DMS114 treated with DMSO at 0.1 percent for 48 hours (cell line): ENCODE measurements at regions not wholly inside any gene's neighbourhood (a gene's known extent, or its start where the extent isn't known, plus 50 kb on each side); places are given as distances from the start of the nearest gene placed in this dataset.
A peak's percentile ranks its signal among the peaks of the same experiment; 100 is the strongest.

ENCODE experiments used
- DNase-seq: peaks from one replicate; lab custom pipeline; 2025; ENCODE audit not compliant: unreplicated experiment; lab: John Stamatoyannopoulos, UW

- DNase-seq, result no peak
Measured at GRCh38 chr7:97466071-97466470, 265.8 kb upstream of the TAC1 start.

- DNase-seq, result no peak
Measured at GRCh38 chr7:97466999-97467740, 264.7 kb upstream of the TAC1 start.

GRCh38 chr7:97468493-97468892 lies 263.4 kb upstream of the TAC1 start:
- DNase-seq, result no peak

- no peak for DNase-seq
Measured at GRCh38 chr7:97470726-97471125, 261.2 kb upstream of the TAC1 start.

- no peak for DNase-seq
Measured at GRCh38 chr7:97471491-97471890, 260.4 kb upstream of the TAC1 start.

DNA sequence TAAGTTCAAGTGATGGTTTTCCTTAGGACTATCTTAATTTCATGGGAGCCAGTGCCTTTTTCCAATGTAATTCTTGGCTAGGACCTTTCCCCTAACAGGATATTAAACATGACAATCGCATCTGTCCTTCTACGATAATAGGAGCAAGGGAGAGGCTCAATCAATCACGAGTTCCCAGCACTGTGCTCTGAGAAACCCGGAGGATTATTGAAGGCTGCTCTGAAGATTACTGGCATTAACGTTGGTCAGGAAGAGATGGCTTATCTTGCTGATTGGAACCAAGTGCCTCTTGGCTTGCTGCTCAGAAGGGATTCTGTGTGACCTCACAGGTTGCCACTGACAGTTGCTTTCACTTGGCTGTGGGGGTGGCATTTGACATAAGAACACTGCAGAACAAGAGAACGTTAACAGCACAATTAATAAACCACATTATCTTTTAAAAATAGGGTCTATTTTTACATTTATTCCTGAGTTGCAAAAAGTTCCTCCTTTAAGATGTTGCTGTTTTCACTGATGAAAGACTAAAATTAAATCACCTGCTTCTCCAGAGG lies 252.1 kb upstream of the TAC1 start:
- no peak for DNase-seq

DNA sequence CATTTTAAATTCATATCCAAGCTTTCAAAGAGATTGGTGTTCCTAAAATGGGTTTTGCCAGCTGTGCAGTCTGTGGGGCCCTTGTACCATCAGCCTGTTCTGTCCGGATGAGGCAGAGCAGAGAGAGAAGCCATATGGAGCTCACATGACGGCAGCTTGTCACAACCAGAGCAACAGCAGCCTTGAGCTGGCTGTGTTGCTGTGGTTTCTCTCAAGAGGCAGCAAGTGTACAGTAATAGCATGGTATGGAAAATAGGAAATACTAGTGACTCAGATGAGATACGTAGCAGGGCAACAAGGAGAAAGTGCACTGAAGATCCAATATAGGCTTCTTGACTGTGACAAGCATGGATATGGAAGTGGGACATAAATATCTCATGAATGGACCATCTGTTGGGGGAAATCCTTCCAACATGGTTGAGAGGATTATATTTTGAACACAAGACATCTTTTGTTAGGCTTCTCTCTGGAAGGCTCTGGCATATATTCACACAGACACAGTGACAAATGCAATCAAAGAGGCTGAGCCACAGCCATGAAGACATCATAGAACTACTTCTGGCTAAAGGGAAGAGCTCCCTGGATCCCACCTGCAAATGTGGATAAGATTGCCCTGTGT lies 251.0 kb upstream of the TAC1 start:
- DNase-seq, result no peak

GRCh38 chr7:97495487-97495886 lies 236.4 kb upstream of the TAC1 start:
- no peak for DNase-seq

DNA sequence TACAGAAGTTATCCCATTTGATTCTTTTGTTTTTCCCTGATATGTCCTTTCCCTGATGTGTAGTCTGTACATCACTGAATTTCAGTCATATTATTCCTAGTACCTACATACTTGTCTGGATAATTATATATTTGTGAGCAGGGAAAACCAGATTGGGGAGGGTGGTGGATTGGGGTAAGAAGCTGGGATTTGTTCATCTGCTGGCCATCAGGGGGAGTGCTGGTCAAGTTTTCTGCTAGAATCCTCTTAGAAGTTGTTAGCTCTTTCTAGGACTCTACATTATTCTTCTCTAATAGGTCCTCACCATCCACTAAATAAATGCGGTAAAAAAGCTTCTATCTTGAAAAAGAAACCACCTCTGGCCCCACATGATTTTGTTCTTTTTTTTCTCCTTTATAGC lies 232.7 kb upstream of the TAC1 start:
- peak; percentile 24 for DNase-seq

DNA sequence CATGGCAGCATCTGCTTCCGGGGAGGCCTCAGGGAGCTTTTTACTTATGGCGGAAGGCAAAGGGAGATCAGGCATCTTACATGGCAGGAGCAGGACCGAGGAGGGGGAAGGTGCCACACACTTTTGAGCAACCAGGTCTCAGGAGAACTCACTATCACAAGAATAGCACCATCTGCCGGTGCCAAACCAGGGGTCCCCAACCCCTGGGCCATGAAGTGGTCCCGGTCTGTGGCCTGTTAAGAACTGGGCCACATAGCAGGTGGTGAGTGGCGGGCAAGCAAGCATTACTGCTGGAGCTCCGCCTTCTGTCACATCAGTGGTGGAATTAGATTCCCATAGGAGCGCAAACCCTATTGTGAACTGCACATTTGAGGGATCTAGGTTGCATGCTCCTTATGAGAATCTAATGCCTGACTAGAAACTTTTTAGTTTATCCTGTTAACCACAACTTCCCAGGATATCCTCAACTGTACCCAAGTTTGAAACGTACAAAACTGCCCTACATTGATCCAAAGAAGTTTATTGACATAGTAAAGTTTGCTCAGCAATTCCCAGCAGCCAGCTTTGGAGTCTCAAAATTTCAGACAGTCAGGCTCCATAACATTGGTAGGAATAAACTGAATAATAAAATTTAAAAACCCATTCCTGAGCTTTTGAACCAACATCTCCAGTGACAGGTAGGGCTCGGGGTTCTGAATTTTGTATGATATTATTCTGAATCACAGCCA lies 228.4 kb upstream of the TAC1 start:
- no peak for DNase-seq

DNA sequence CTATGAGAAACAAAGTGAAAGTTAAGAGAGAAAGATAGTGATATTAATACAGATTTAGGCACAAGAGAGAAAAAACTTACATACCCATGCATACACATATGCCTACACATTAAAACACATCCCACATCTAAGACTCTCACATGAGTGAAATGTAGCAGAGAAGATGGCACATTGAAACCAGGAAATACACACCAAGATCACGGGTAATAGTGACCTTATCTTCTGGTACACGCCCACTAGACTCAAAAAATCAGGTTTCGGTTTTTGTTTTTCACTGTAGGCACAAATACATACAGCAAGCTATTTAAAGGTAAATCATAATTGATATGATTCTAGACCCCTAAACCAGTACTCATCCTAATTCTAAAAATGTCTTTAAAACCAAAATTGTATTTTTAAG lies 225.2 kb upstream of the TAC1 start:
- DNase-seq, result no peak

- DNase-seq, result no peak
Measured at GRCh38 chr7:97512441-97513207, 219.3 kb upstream of the TAC1 start.

- DNase-seq, result no peak
Measured at GRCh38 chr7:97513326-97513725, 218.6 kb upstream of the TAC1 start.

DNA sequence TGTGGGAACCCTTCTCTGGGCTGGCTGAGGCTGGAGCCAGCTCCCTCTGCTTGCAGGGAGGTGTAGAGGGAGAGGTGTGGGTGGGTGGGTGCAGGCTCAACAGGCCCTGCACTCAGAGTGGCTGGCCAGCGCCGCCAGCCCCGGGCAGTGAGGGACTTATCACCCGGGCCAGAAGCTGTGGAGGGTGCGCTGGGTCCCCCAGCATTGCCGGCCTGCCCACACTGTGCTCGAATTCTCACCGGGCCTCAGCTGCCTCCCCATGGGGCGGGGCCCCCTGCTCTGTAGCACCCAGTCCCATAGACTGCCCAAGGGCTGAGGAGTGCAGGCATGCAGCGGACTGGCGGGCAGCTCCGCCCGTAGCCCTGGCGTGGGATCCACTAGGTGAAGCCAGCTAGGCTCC lies 190.7 kb upstream of the TAC1 start:
- DNase-seq, result no peak

DNA sequence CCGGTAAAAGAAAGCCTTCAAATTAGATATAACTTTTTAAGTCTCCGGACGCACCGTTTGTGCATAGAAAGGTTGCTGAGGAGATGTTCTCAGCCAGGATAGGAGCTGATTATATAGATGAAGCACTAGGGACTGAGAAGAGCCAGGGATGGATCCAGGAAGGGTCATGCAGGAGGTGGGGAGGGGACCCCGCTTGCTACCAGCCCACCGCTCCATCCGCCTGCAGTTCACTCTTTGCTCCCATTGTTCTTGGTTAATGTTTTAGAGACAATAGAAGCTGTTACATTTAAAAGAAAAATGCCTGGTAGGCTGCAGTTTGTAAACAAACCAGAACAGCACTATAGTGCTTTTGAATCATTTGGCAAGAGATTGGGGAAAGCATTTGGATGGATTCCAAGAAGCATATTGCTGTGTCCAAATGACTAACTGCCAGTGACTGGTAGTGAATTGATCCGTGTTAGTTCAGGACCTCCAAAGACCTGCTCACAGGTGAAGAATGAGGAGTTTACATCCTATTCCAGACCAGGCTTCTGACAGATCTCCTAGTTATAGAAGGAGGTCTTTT lies 175.9 kb upstream of the TAC1 start:
- DNase-seq, result no peak

DNA sequence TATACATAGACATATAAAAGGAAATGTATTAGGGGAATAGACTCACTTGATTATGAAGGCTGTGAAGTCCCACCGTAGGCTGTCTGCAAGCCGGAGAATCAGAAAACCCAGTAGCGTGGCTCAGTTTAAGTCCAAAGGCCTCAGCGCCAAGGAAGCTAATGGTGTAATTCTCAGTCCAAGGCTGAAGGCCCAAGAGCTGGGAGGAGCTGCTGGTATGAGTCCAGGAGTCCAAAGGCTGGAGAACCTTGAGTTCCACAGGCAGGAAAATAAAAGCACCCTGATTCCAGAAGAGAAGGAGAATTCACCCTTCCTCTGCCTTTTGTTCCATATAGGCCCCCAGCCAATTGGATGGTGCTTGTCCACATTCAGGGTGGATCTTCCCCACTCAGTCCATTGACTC lies 166.2 kb upstream of the TAC1 start:
- no peak for DNase-seq

DNA sequence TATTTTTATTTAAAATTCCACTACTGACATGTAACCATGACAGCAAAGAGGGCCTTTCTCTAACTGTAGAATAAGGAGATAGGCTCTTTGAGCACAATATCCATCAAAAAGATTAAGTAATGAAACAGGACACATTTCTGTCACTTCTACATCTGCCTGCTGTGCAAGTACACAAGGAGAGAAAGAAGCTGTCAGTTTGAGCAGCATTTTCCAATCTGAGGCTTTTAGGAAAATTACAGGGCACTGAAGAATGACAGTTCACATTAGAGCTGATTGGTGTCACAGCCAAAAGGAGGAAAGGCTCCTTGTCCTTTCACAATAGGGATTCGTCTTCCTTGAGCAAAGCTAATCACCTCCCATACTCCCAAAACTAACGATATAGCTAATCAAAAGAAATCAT lies 158.8 kb upstream of the TAC1 start:
- no peak for DNase-seq

- no peak for DNase-seq
Measured at GRCh38 chr7:97576043-97576442, 155.8 kb upstream of the TAC1 start.

DNA sequence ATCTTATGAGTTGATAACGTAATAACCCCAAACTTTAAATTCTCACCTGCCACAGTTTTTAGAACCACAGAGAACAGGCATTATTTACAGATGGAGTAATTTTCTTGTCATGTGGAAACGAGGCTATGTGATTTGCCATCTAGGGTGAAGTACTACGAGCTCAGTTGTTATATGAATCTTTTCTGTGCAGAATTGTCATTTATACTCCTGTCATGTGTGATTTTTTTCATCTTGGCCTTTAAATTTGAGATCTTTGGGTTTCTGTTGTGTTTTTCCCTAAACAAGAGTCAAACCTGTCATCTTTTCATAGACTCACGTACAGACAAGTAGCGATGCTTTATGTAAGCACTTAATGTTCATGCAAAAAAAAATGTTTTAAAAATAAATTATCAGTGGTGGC lies 153.7 kb upstream of the TAC1 start:
- no peak for DNase-seq

DNA sequence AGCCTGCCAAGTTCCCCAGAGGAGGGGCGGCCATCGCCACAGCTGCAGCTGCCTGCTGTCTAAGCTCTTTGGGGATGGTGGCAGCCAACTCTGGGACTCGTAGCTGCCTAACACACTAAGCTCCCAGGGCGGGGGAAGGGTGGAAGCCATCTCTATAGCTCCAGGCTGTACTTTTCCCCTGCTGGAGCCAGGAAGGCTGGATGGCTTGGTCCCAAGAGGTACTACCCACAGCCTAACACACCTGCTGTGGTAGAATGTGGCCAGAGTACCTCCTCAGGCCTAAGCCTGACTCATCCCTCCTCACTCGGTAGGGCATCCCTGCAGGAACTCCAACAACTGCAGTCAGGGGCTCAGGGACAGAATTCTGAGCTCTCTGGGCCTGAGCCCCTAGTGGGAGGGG lies 151.7 kb upstream of the TAC1 start:
- DNase-seq, result no peak

DNA sequence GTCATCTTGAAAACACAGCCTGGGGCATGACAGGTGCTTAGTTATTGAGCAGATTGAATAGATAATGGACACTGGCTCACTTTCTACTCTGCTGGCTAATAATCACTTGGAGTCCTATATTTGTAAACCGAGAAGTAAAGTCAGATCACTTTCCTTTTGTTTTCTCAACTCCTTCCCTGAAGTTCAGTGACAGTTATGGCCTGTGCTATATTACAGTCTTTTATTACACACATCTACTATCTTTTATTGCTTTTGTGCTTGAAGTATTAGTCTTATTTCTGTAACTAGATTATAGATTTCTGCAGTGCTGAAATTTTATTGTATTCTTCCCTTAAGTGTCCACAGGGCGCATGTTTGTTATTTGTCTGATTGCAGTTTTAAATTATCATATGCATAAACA lies 136.4 kb upstream of the TAC1 start:
- no peak for DNase-seq
